HG03025 (cell line): ENCODE measurements at regions not wholly inside any gene's neighbourhood (a gene's known extent, or its start where the extent isn't known, plus 50 kb on each side); places are given as distances from the start of the nearest gene placed in this dataset.

Experiments used
- ATAC-seq: cut with Tn5 transposase; IDR thresholded peaks from one replicate; pipeline ENCODE4 v1.9.1; 2021; ENCODE audit warnings: mild to moderate bottlenecking, moderate library complexity; ENCODE audit not compliant: unreplicated experiment, low FRiP score

- ATAC-seq, result no peak
These were observed 149.6 kb upstream of the TNRC6C start for GRCh38 chr17:77808686-77809425.

GRCh38 chr17:77809814-77810213 is 148.7 kb upstream of the TNRC6C start:
- no peak for ATAC-seq

GRCh38 chr17:77810536-77810935 is 148.0 kb upstream of the TNRC6C start:
- ATAC-seq, result no peak

GRCh38 chr17:77811521-77811920 is 147.0 kb upstream of the TNRC6C start:
- no peak for ATAC-seq

- ATAC-seq, result no peak
These were observed 144.3 kb upstream of the TNRC6C start for GRCh38 chr17:77814091-77814772.

GRCh38 chr17:77815127-77815905 is 143.2 kb upstream of the TNRC6C start:
- ATAC-seq, result no peak

GRCh38 chr17:77817953-77818352 is 140.6 kb upstream of the TNRC6C start:
- no peak for ATAC-seq

- no peak for ATAC-seq
These were observed 139.0 kb upstream of the TNRC6C start for GRCh38 chr17:77819497-77819896.

- no peak for ATAC-seq
These were observed 137.4 kb upstream of the TNRC6C start for GRCh38 chr17:77821114-77821513.

- ATAC-seq, result no peak
These were observed 136.0 kb upstream of the TNRC6C start for GRCh38 chr17:77822302-77823030.

GRCh38 chr17:77824102-77824779 is 134.3 kb upstream of the TNRC6C start:
- no peak for ATAC-seq

- no peak for ATAC-seq
These were observed 133.7 kb upstream of the TNRC6C start for GRCh38 chr17:77824780-77825280.

GRCh38 chr17:77825621-77826020 is 132.9 kb upstream of the TNRC6C start:
- no peak for ATAC-seq

- no peak for ATAC-seq
These were observed 132.2 kb upstream of the TNRC6C start for GRCh38 chr17:77826132-77826873.

- no peak for ATAC-seq
These were observed 131.5 kb upstream of the TNRC6C start for GRCh38 chr17:77827039-77827438.

- no peak for ATAC-seq
These were observed 131.0 kb upstream of the TNRC6C start for GRCh38 chr17:77827511-77827910.

- ATAC-seq, result no peak
These were observed 129.6 kb upstream of the TNRC6C start for GRCh38 chr17:77828749-77829539.
